SH-SY5Y (cell line): ENCODE measurements at regions not wholly inside any gene's neighbourhood (a gene's known extent, or its start where the extent isn't known, plus 50 kb on each side); places are given as distances from the start of the nearest gene placed in this dataset.

ENCODE experiments used
- GATA2 ChIP-seq: IDR thresholded peaks from 2 replicates; pipeline ENCODE4 v1.6.1; 2011; ENCODE audit warnings: mild to moderate bottlenecking, low read depth, low read length
- GATA3 ChIP-seq: IDR thresholded peaks from 2 replicates; pipeline ENCODE4 v1.6.1; 2011; ENCODE audit warnings: low read depth, mild to moderate bottlenecking, low read length, moderate library complexity

DNA sequence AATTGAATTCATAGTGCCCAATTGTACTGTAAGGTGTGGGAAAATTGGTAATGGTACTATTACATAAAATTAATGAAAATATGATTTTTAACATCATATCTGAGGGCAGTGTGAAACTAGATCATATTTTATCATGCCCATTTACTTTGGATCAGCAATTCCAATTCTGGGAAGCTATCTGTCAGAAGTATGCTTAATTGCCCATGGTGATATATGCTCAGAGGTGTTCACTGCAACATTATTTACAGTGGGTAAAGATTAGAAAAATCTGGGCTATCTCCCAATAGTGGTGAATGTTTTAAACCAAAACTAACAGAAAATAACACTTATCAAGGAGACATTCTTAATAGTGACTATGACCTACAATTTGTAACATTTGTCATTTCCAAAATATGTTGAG, 1260.0 kb downstream of the BRINP3 start:
- TF ChIP-seq GATA2 (no peak), GATA3 (no peak)
